GM21786 (cell line): ENCODE measurements at regions not wholly inside any gene's neighbourhood (a gene's known extent, or its start where the extent isn't known, plus 50 kb on each side); places are given as distances from the start of the nearest gene placed in this dataset.

ENCODE experiments used
- ATAC-seq: cut with Tn5 transposase; IDR thresholded peaks from one replicate; pipeline ENCODE4 v1.9.1; 2021; ENCODE audit not compliant: unreplicated experiment

GRCh38 chr1:188466539-188466938, 1637.8 kb downstream of the PLA2G4A start:
- ATAC-seq, result no peak

- no peak for ATAC-seq
Measured at GRCh38 chr1:188476606-188477005, 1647.9 kb downstream of the PLA2G4A start.

GRCh38 chr1:188489336-188490112, 1660.8 kb downstream of the PLA2G4A start:
- no peak for ATAC-seq

GRCh38 chr1:188496506-188496905, 1667.8 kb downstream of the PLA2G4A start:
- ATAC-seq, result no peak

- no peak for ATAC-seq
Measured at GRCh38 chr1:188497020-188497419, 1668.3 kb downstream of the PLA2G4A start.

- no peak for ATAC-seq
Measured at GRCh38 chr1:188499690-188500089, 1670.9 kb downstream of the PLA2G4A start.

- no peak for ATAC-seq
Measured at GRCh38 chr1:188514917-188515316, 1686.2 kb downstream of the PLA2G4A start.

GRCh38 chr1:188517139-188517538, 1688.4 kb downstream of the PLA2G4A start:
- ATAC-seq, result no peak

GRCh38 chr1:188551176-188551575, 1722.4 kb downstream of the PLA2G4A start:
- no peak for ATAC-seq

GRCh38 chr1:188557053-188557452, 1728.3 kb downstream of the PLA2G4A start:
- no peak for ATAC-seq

GRCh38 chr1:188582911-188583532, 1754.3 kb downstream of the PLA2G4A start:
- no peak for ATAC-seq

- no peak for ATAC-seq
Measured at GRCh38 chr1:188584119-188584518, 1755.4 kb downstream of the PLA2G4A start.

- ATAC-seq, result no peak
Measured at GRCh38 chr1:188590641-188591040, 1761.9 kb downstream of the PLA2G4A start.

GRCh38 chr1:188594542-188595235, 1765.9 kb downstream of the PLA2G4A start:
- ATAC-seq, result no peak

- no peak for ATAC-seq
Measured at GRCh38 chr1:188599313-188599712, 1770.6 kb downstream of the PLA2G4A start.

GRCh38 chr1:188611432-188611831, 1782.7 kb downstream of the PLA2G4A start:
- no peak for ATAC-seq

GRCh38 chr1:188615321-188615720, 1786.6 kb downstream of the PLA2G4A start:
- ATAC-seq, result no peak

- no peak for ATAC-seq
Measured at GRCh38 chr1:188620236-188620635, 1791.5 kb downstream of the PLA2G4A start.

- ATAC-seq, result no peak
Measured at GRCh38 chr1:188641566-188642211, 1812.9 kb downstream of the PLA2G4A start.

- no peak for ATAC-seq
Measured at GRCh38 chr1:188642704-188643103, 1814.0 kb downstream of the PLA2G4A start.

- ATAC-seq, result no peak
Measured at GRCh38 chr1:188652678-188653077, 1823.9 kb downstream of the PLA2G4A start.
